ENCODE measurements at regions not wholly inside any gene's neighbourhood (a gene's known extent, or its start where the extent isn't known, plus 50 kb on each side); places are given as distances from the start of the nearest gene placed in this dataset.
"Not testable (repeated sequence)": the region's sequence is repeated elsewhere in the genome, so short reads cannot be mapped to it uniquely, and the experiment has no call there.

DNA sequence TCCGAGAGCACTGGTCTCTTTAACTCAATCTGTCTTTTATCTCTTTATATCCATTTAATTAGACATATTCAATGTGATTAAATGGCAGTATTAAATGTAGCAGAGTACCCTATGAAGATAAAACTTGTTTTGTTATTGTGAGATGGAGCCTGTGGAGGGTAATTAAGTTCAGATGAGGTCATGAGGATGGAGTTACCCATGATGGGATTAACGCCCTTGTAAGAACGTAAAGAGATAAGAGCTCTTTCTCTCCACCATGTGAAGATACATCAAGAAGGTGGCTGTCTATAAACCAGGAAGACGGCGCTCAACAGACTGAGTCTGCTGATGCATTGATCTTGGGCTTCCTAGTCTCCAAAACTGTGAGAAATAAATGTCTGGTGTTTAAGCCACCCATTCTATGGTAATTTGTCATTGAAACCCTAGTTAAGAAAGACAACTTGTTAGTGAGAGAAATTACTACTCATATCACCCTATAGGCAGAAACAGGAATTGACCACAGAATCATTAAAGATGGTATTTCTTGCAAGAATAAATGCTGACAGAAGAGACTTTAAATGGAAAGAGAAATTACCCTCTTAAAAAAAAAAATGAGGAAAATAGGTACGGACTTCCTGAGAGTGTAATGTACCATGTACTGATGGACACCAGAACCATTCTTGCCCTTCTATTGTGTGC lies 738.7 kb upstream of the CHAC2 start:
- Histone ChIP-seq H3K36me3 (ENCODE audit: control insufficient read depth, insufficient read depth, low read length) (no peaks in the 10 kb centered on the region), H3K9me3 (ENCODE audit: control insufficient read depth, insufficient read depth, low read length) (no peaks in the 10 kb centered on the region), H3K27me3 (ENCODE audit: control insufficient read depth, insufficient read depth, low read length) (peaks cover 4% of the 10 kb centered on the region), H3K9ac (ENCODE audit: low read depth, low read length) (no peak overlapping the region), H3K4me3 (ENCODE audit: low read depth, low read length) (no peak overlapping the region), H3K4me1 (ENCODE audit: control insufficient read depth, insufficient read depth, low read length) (no peaks in the 10 kb centered on the region)

DNA sequence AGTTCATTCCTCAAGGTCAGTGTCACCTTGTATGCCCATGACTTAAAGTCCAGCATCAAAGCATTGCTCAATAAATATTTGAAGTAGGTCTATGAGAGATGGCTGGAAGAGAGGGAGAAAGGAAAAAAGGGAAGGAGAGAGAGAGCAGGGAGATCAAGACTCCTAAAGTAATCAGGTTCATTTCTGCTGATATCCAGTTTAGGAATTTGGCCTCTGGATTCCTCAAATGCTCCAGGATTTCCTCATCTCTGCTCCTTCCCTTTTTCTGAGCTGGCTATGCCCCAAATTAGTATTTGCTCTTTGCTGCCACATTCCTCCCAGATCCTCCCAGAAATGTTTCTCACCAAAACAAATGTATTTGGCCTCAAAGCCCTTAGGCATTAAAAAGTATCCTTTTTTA lies 739.4 kb upstream of the CHAC2 start:
- Histone ChIP-seq H3K4me1 (ENCODE audit: control insufficient read depth, insufficient read depth, low read length) (no peaks in the 10 kb centered on the region), H3K36me3 (ENCODE audit: control insufficient read depth, insufficient read depth, low read length) (no peaks in the 10 kb centered on the region), H3K27me3 (ENCODE audit: control insufficient read depth, insufficient read depth, low read length) (peaks cover 2% of the 10 kb centered on the region), H3K4me3 (ENCODE audit: low read depth, low read length) (no peak overlapping the region), H3K9ac (ENCODE audit: low read depth, low read length) (no peak overlapping the region), H3K9me3 (ENCODE audit: control insufficient read depth, insufficient read depth, low read length) (no peaks in the 10 kb centered on the region)

GRCh38 chr2:53022248-53022647 lies 745.4 kb upstream of the CHAC2 start:
- H3K4me1 ChIP-seq (ENCODE audit: control insufficient read depth, insufficient read depth, low read length); H3K36me3 ChIP-seq (ENCODE audit: control insufficient read depth, insufficient read depth, low read length); H3K27me3 ChIP-seq (ENCODE audit: control insufficient read depth, insufficient read depth, low read length); H3K9me3 ChIP-seq (ENCODE audit: control insufficient read depth, insufficient read depth, low read length); H3K9ac ChIP-seq (ENCODE audit: low read depth, low read length); H3K4me3 ChIP-seq (ENCODE audit: low read depth, low read length): not testable (repeated sequence)

GRCh38 chr2:53021828-53022227 lies 745.8 kb upstream of the CHAC2 start:
- Histone ChIP-seq H3K4me1 (ENCODE audit: control insufficient read depth, insufficient read depth, low read length) (no peaks in the 10 kb centered on the region), H3K36me3 (ENCODE audit: control insufficient read depth, insufficient read depth, low read length) (no peaks in the 10 kb centered on the region), H3K9ac (ENCODE audit: low read depth, low read length) (no peak overlapping the region)

GRCh38 chr2:53021292-53021691 lies 746.3 kb upstream of the CHAC2 start:
- Histone ChIP-seq H3K4me1 (ENCODE audit: control insufficient read depth, insufficient read depth, low read length) (no peaks in the 10 kb centered on the region), H3K9me3 (ENCODE audit: control insufficient read depth, insufficient read depth, low read length) (no peaks in the 10 kb centered on the region), H3K27me3 (ENCODE audit: control insufficient read depth, insufficient read depth, low read length) (no peaks in the 10 kb centered on the region), H3K36me3 (ENCODE audit: control insufficient read depth, insufficient read depth, low read length) (no peaks in the 10 kb centered on the region), H3K9ac (ENCODE audit: low read depth, low read length) (no peak overlapping the region), H3K4me3 (ENCODE audit: low read depth, low read length) (no peak overlapping the region)

More at GRCh38 chr2:53021828-53022227, 745.8 kb upstream of the CHAC2 start:
- no peak overlapping the region for H3K4me3 ChIP-seq (ENCODE audit: low read depth, low read length)
- no peaks in the 10 kb centered on the region for H3K27me3 ChIP-seq (ENCODE audit: control insufficient read depth, insufficient read depth, low read length)
- H3K9me3 ChIP-seq (ENCODE audit: control insufficient read depth, insufficient read depth, low read length) = no peaks in the 10 kb centered on the region

DNA sequence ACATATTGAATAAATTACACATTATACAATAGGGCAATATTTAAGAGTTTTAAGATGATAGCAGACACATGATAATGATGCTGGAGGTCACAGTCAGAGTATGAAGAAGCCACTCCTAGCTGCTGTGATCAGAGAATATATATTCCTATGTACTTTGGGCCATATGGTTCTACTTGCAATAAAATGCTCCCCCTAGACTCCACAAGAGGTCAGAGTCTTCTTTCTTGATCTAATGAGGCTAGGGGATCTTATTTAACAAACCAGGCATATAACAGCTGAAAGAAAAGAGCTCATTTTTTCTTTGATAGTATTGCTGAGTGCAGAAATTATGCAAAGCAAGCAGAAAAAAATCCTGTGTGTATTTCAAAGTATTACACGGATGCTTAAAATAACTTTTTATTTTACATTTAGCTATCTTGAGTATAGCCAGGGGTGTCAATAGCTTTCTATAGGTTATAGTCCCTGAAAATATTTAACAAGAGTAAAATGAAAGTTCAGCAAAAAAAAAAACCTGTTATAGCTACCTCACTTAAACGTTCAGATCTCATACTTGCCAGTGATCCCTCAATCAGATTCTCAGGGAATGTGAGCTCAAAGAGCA lies 748.7 kb upstream of the CHAC2 start:
- Histone ChIP-seq H3K9ac (ENCODE audit: low read depth, low read length) (no peak overlapping the region), H3K4me3 (ENCODE audit: low read depth, low read length) (no peak overlapping the region), H3K27me3 (ENCODE audit: control insufficient read depth, insufficient read depth, low read length) (no peaks in the 10 kb centered on the region), H3K9me3 (ENCODE audit: control insufficient read depth, insufficient read depth, low read length) (no peaks in the 10 kb centered on the region), H3K36me3 (ENCODE audit: control insufficient read depth, insufficient read depth, low read length) (no peaks in the 10 kb centered on the region), H3K4me1 (ENCODE audit: control insufficient read depth, insufficient read depth, low read length) (no peaks in the 10 kb centered on the region)

DNA sequence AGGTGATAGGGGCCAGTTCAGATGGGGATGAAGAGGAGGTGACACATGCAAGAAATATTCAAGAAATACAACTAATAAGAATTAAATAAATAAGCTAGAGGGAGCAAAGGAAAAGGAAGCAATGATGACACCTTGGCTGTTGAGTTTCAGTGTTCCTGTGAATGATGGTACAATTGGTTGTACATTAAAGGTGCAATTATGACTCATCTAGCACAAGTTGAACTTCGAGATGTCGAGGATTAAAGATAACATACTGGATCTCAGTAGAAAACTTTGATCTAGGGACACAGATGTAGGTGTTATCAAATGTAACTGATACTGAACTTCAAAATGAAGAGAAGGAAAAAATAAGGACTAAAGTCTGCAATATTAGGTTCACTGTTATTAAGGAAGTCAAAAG lies 760.6 kb upstream of the CHAC2 start:
- Histone ChIP-seq H3K9ac (ENCODE audit: low read depth, low read length) (no peak overlapping the region), H3K36me3 (ENCODE audit: control insufficient read depth, insufficient read depth, low read length) (no peaks in the 10 kb centered on the region), H3K27me3 (ENCODE audit: control insufficient read depth, insufficient read depth, low read length) (no peaks in the 10 kb centered on the region), H3K9me3 (ENCODE audit: control insufficient read depth, insufficient read depth, low read length) (no peaks in the 10 kb centered on the region), H3K4me1 (ENCODE audit: control insufficient read depth, insufficient read depth, low read length) (no peaks in the 10 kb centered on the region), H3K4me3 (ENCODE audit: low read depth, low read length) (no peak overlapping the region)

GRCh38 chr2:53004413-53004812 lies 763.2 kb upstream of the CHAC2 start:
- H3K4me3 ChIP-seq (ENCODE audit: low read depth, low read length) = no peak overlapping the region
- H3K4me1 ChIP-seq (ENCODE audit: control insufficient read depth, insufficient read depth, low read length) = no peaks in the 10 kb centered on the region
- no peaks in the 10 kb centered on the region for H3K9me3 ChIP-seq (ENCODE audit: control insufficient read depth, insufficient read depth, low read length)
- no peaks in the 10 kb centered on the region for H3K27me3 ChIP-seq (ENCODE audit: control insufficient read depth, insufficient read depth, low read length)
- no peaks in the 10 kb centered on the region for H3K36me3 ChIP-seq (ENCODE audit: control insufficient read depth, insufficient read depth, low read length)
- no peak overlapping the region for H3K9ac ChIP-seq (ENCODE audit: low read depth, low read length)

DNA sequence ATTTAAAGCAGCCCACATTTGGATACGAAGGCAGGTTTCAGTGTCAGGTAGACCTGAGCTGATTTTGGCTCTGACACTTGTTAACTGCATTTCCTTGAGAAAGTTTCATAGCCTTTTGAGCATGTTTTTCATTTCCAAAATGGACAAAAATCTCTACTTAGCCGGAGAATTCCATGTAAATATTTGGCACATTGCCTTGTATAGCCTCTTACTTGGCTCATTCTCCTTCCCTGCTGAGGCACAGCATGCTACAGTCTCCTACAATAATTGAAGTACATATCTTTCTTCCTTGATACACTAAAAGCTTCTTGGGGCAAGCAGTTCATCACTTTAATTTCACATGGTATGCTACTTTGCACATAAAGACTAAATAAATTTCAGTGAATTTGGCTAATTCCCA lies 772.2 kb upstream of the CHAC2 start:
- Histone ChIP-seq H3K4me3 (ENCODE audit: low read depth, low read length) (no peak overlapping the region), H3K9ac (ENCODE audit: low read depth, low read length) (no peak overlapping the region), H3K4me1 (ENCODE audit: control insufficient read depth, insufficient read depth, low read length) (no peaks in the 10 kb centered on the region), H3K9me3 (ENCODE audit: control insufficient read depth, insufficient read depth, low read length) (no peaks in the 10 kb centered on the region), H3K36me3 (ENCODE audit: control insufficient read depth, insufficient read depth, low read length) (no peaks in the 10 kb centered on the region), H3K27me3 (ENCODE audit: control insufficient read depth, insufficient read depth, low read length) (no peaks in the 10 kb centered on the region)

- Histone ChIP-seq H3K9me3 (ENCODE audit: control insufficient read depth, insufficient read depth, low read length) (no peaks in the 10 kb centered on the region), H3K4me3 (ENCODE audit: low read depth, low read length) (no peak overlapping the region), H3K4me1 (ENCODE audit: control insufficient read depth, insufficient read depth, low read length) (no peaks in the 10 kb centered on the region), H3K9ac (ENCODE audit: low read depth, low read length) (no peak overlapping the region), H3K27me3 (ENCODE audit: control insufficient read depth, insufficient read depth, low read length) (no peaks in the 10 kb centered on the region), H3K36me3 (ENCODE audit: control insufficient read depth, insufficient read depth, low read length) (no peaks in the 10 kb centered on the region)
Observed at GRCh38 chr2:52976143-52976949, 791.3 kb upstream of the CHAC2 start.

DNA sequence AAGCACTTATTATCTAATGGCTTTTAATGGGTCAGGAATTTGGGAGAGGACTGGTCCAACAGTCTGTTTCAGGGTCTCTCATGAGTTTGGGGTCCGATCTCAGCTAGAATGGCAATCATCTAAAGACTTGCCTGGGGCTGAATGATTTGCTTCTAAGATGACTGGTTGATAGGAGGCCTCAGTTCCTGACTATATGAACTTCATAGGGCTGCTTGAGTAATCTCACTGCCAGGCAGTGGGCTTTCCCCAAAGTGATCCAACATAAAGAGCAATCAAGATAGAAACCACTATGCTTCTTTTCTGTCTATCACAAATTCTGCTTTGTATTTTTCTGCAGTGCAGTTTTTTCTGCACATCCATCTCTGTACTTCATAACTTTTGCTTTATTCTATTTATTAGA lies 793.5 kb upstream of the CHAC2 start:
- Histone ChIP-seq H3K4me3 (ENCODE audit: low read depth, low read length) (no peak overlapping the region), H3K36me3 (ENCODE audit: control insufficient read depth, insufficient read depth, low read length) (no peaks in the 10 kb centered on the region), H3K4me1 (ENCODE audit: control insufficient read depth, insufficient read depth, low read length) (no peaks in the 10 kb centered on the region), H3K9ac (ENCODE audit: low read depth, low read length) (no peak overlapping the region), H3K27me3 (ENCODE audit: control insufficient read depth, insufficient read depth, low read length) (no peaks in the 10 kb centered on the region), H3K9me3 (ENCODE audit: control insufficient read depth, insufficient read depth, low read length) (no peaks in the 10 kb centered on the region)

DNA sequence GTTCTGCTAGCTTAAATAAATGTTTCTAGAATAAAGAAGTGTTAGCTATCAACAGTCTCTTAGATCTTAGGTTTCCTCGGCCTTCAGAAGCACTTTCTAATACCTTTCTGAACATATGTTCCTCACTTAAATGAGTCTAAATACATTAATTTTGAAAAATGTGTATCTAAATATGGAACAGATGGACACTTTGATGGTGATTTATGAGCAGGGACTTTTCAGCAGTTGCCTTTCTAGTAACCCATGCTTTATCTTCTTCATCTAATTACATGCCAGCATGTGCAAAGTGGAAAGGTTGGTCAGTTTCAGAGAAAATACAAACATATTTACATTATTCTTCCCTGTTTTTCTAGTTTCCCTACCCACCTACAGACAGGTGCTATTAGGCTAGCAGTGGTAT lies 797.0 kb upstream of the CHAC2 start:
- no peaks in the 10 kb centered on the region for H3K9me3 ChIP-seq (ENCODE audit: control insufficient read depth, insufficient read depth, low read length)
- no peaks in the 10 kb centered on the region for H3K36me3 ChIP-seq (ENCODE audit: control insufficient read depth, insufficient read depth, low read length)
- no peak overlapping the region for H3K4me3 ChIP-seq (ENCODE audit: low read depth, low read length)
- no peak overlapping the region for H3K9ac ChIP-seq (ENCODE audit: low read depth, low read length)
- H3K27me3 ChIP-seq (ENCODE audit: control insufficient read depth, insufficient read depth, low read length) = no peaks in the 10 kb centered on the region
- H3K4me1 ChIP-seq (ENCODE audit: control insufficient read depth, insufficient read depth, low read length) = no peaks in the 10 kb centered on the region
